Vagina (tissue), 2 donors: ENCODE measurements at regions not wholly inside any gene's neighbourhood (a gene's known extent, or its start where the extent isn't known, plus 50 kb on each side); places are given as distances from the start of the nearest gene placed in this dataset.

Experiments used
- DNase-seq, 2 donors: peaks; one replicate each; pipeline ENCODE4 v3.0.0-alpha.2; 2017; ENCODE audit errors: extremely low spot score in 2 of 2
- H3K27ac ChIP-seq: fragments of 200-600 bp; sonication (generic); one replicate; pipeline ENCODE4 v1.5.1; 2019
- H3K27me3 ChIP-seq: fragments of 200-600 bp; sonication (generic); one replicate; pipeline ENCODE4 v1.5.1; 2019
- H3K36me3 ChIP-seq, 2 donors: fragments of 200-600 bp; sonication (generic); one replicate each; pipeline ENCODE4 v1.5.1; 2017 to 2019
- H3K4me1 ChIP-seq: fragments of 200-600 bp; sonication (generic); one replicate; pipeline ENCODE4 v1.5.1; 2019
- H3K4me3 ChIP-seq, 2 donors: fragments of 200-600 bp; sonication (generic); 1 replicate in 1 of 2; 2 replicates in 1 of 2; pipeline ENCODE4 v1.5.1; 2016 to 2019
- H3K9me3 ChIP-seq: fragments of 200-600 bp; sonication (generic); one replicate; pipeline ENCODE4 v1.5.1; 2019
- CTCF ChIP-seq, 3 experiments: fragments of 450-650 bp in 2 of 3; fragments of 200-600 bp in 1 of 3; sonication (generic) in 1 of 3; IDR thresholded peaks; one replicate each; pipeline ENCODE4 v1.5.1; 2017 to 2019; ENCODE audit warnings: antibody characterized with exemption in 3 of 3, mild to moderate bottlenecking in 2 of 3, moderate library complexity in 2 of 3
- POLR2A ChIP-seq, 2 donors: fragments of 450-650 bp; IDR thresholded peaks; one replicate each; pipeline ENCODE4 v1.6.1; 2017; ENCODE audit warnings: antibody characterized with exemption in 2 of 2, mild to moderate bottlenecking in 2 of 2, moderate library complexity in 2 of 2
- POLR2AphosphoS5 ChIP-seq, 2 donors: sonication (generic); formaldehyde crosslinking; IDR thresholded peaks; one replicate each; pipeline ENCODE4 v1.9.0; 2017; ENCODE audit warnings: antibody characterized with exemption in 2 of 2, mild to moderate bottlenecking in 2 of 2, low read depth in 1 of 2; ENCODE audit not compliant: insufficient read depth in 1 of 2
- intact Hi-C: fragments of 100-400 bp; cut with DNase I; formaldehyde crosslinking; loops from one replicate; pipeline ENCODE4 v1.15.1; 2023

GRCh38 chr15:47844437-47844836, 127.1 kb downstream of the SEMA6D start:
- Histone ChIP-seq H3K36me3 (no peaks in the 10 kb centered on the region), H3K9me3 (no peaks in the 10 kb centered on the region), H3K27me3 (no peaks in the 10 kb centered on the region), H3K4me1 (no peaks in the 10 kb centered on the region), H3K27ac (no peak overlapping the region), H3K4me3 (no peak overlapping the region)
- no peak for DNase-seq
- TF ChIP-seq CTCF (IDR thresholded peaks at IDR 0.05) (no peak), POLR2AphosphoS5 (IDR thresholded peaks at IDR 0.05; ENCODE audit: insufficient read depth in 1 of 2, low read depth in 1 of 2) (no peak), POLR2A (IDR thresholded peaks at IDR 0.05) (no peak)
- intact Hi-C loops = no loop called here

- Histone ChIP-seq H3K27ac (no peak overlapping the region), H3K4me1 (no peaks in the 10 kb centered on the region), H3K36me3 (no peaks in the 10 kb centered on the region), H3K27me3 (no peaks in the 10 kb centered on the region), H3K9me3 (no peaks in the 10 kb centered on the region), H3K4me3 (no peak overlapping the region)
- TF ChIP-seq CTCF (IDR thresholded peaks at IDR 0.05) (no peak), POLR2A (IDR thresholded peaks at IDR 0.05) (no peak), POLR2AphosphoS5 (IDR thresholded peaks at IDR 0.05; ENCODE audit: insufficient read depth in 1 of 2, low read depth in 1 of 2) (no peak)
- DNase-seq = no peak
- intact Hi-C loops = no loop called here
Observed at GRCh38 chr15:47846128-47846868, 129.0 kb downstream of the SEMA6D start.

GRCh38 chr15:47846876-47847275, 129.6 kb downstream of the SEMA6D start:
- Histone ChIP-seq H3K9me3 (no peaks in the 10 kb centered on the region), H3K36me3 (no peaks in the 10 kb centered on the region), H3K4me3 (no peak overlapping the region), H3K4me1 (no peaks in the 10 kb centered on the region), H3K27me3 (no peaks in the 10 kb centered on the region), H3K27ac (no peak overlapping the region)
- intact Hi-C loops = no loop called here
- no peak for TF ChIP-seq POLR2A (IDR thresholded peaks at IDR 0.05)
- no peak for TF ChIP-seq POLR2AphosphoS5 (IDR thresholded peaks at IDR 0.05; ENCODE audit: insufficient read depth in 1 of 2, low read depth in 1 of 2)
- no peak for TF ChIP-seq CTCF (IDR thresholded peaks at IDR 0.05)
- DNase-seq = no peak

- Histone ChIP-seq H3K36me3 (no peaks in the 10 kb centered on the region), H3K27ac (no peak overlapping the region), H3K4me1 (peaks cover 2% of the 10 kb centered on the region), H3K27me3 (no peaks in the 10 kb centered on the region), H3K9me3 (no peaks in the 10 kb centered on the region), H3K4me3 (no peak overlapping the region)
- no peak for TF ChIP-seq POLR2A (IDR thresholded peaks at IDR 0.05)
- TF ChIP-seq POLR2AphosphoS5 (IDR thresholded peaks at IDR 0.05; ENCODE audit: insufficient read depth in 1 of 2, low read depth in 1 of 2) = no peak
- TF ChIP-seq CTCF (IDR thresholded peaks at IDR 0.05) = no peak
- intact Hi-C loops = no loop called here
- no peak for DNase-seq
Observed at GRCh38 chr15:47856071-47856470, 138.8 kb downstream of the SEMA6D start.

- H3K36me3 ChIP-seq = no peaks in the 10 kb centered on the region
- no peak overlapping the region for H3K4me3 ChIP-seq
- intact Hi-C loops = no loop called here
- H3K4me1 ChIP-seq = peaks cover 5% of the 10 kb centered on the region
- no peak for DNase-seq
- no peak overlapping the region for H3K27ac ChIP-seq
- H3K9me3 ChIP-seq = no peaks in the 10 kb centered on the region
- TF ChIP-seq CTCF (IDR thresholded peaks at IDR 0.05) (no peak), POLR2AphosphoS5 (IDR thresholded peaks at IDR 0.05; ENCODE audit: insufficient read depth in 1 of 2, low read depth in 1 of 2) (no peak), POLR2A (IDR thresholded peaks at IDR 0.05) (no peak)
- no peaks in the 10 kb centered on the region for H3K27me3 ChIP-seq
Observed at GRCh38 chr15:47857014-47857775, 139.9 kb downstream of the SEMA6D start.
